Left lung (tissue), 4 donors: ENCODE measurements at regions not wholly inside any gene's neighbourhood (a gene's known extent, or its start where the extent isn't known, plus 50 kb on each side); places are given as distances from the start of the nearest gene placed in this dataset.

ENCODE experiments used
- ATAC-seq: fragments of 200-7000 bp; cut with Tn5 transposase; one replicate; pipeline ENCODE4 v1.9.1; 2020; ENCODE audit warnings: moderate library complexity
- DNase-seq, 4 donors: peaks; one replicate each; pipeline ENCODE4 v3.0.0-alpha.2; 2013 to 2020
- H3K27ac ChIP-seq, 2 donors: fragments of 200-600 bp; sonication (generic) in 1 of 2; one replicate each; pipeline versions ENCODE4 v1.5.0 to v1.8.0; 2020 to 2021
- H3K27me3 ChIP-seq, 2 donors: fragments of 200-600 bp; sonication (generic) in 1 of 2; one replicate each; pipeline versions ENCODE4 v1.5.0 to v1.8.0; 2020 to 2021
- H3K36me3 ChIP-seq, 2 donors: fragments of 200-600 bp; sonication (generic) in 1 of 2; one replicate each; pipeline versions ENCODE4 v1.5.0 to v1.8.0; 2020 to 2021
- H3K4me1 ChIP-seq, 2 donors: fragments of 200-600 bp; one replicate each; pipeline ENCODE4 v1.8.0; 2021
- H3K4me3 ChIP-seq, 2 donors: fragments of 200-600 bp; sonication (generic) in 1 of 2; one replicate each; pipeline versions ENCODE4 v1.5.0 to v1.8.0; 2020 to 2021; ENCODE audit warnings: mild to moderate bottlenecking in 1 of 2
- H3K9me3 ChIP-seq, 2 donors: fragments of 200-600 bp; sonication (generic) in 1 of 2; one replicate each; pipeline versions ENCODE4 v1.5.0 to v1.8.0; 2020 to 2021
- CTCF ChIP-seq, 2 donors: fragments of 200-600 bp; sonication (generic) in 1 of 2; IDR thresholded peaks; one replicate each; pipeline versions ENCODE4 v1.5.0 to v1.8.0; 2021; ENCODE audit warnings: antibody characterized with exemption in 2 of 2
- intact Hi-C, 2 donors: fragments of 100-400 bp; cut with DNase I; formaldehyde crosslinking; loops; one replicate each; pipeline versions ENCODE4 v1.11.2 to v1.14.2; 2022
- donor health status: DM: no; HTN: yes; CAD: no.
- donor health status: DM: no; HTN: no; CAD: no.

- Histone ChIP-seq H3K27ac (no peak overlapping the region), H3K4me3 (no peak overlapping the region), H3K27me3 (no peaks in the 10 kb centered on the region), H3K4me1 (peaks cover 0 to 14% of the 10 kb centered on the region in 2 donors), H3K9me3 (peaks cover 0 to 25% of the 10 kb centered on the region in 2 donors), H3K36me3 (no peaks in the 10 kb centered on the region)
- intact Hi-C loops, result no loop called here
- DNase-seq (no peak), ATAC-seq (no peak)
- TF ChIP-seq CTCF (IDR thresholded peaks at IDR 0.05), result no peak
These were observed 117.2 kb upstream of the SSTR1 start for GRCh38 chr14:38090506-38090905.

GRCh38 chr14:38098074-38098836, 109.4 kb upstream of the SSTR1 start:
- intact Hi-C loops, result no loop called here
- Histone ChIP-seq H3K27me3 (no peaks in the 10 kb centered on the region), H3K9me3 (peaks cover 0 to 29% of the 10 kb centered on the region in 2 donors), H3K36me3 (no peaks in the 10 kb centered on the region), H3K4me3 (no peak overlapping the region), H3K27ac (no peak overlapping the region), H3K4me1 (no peaks in the 10 kb centered on the region)
- TF ChIP-seq CTCF (IDR thresholded peaks at IDR 0.05), result no peak
- ATAC-seq (no peak), DNase-seq (no peak)

GRCh38 chr14:38101679-38102078, 106.0 kb upstream of the SSTR1 start:
- H3K4me1 ChIP-seq, result no peaks in the 10 kb centered on the region

GRCh38 chr14:38103542-38104225, 104.0 kb upstream of the SSTR1 start:
- H3K27ac ChIP-seq, result no peak overlapping the region
- DNase-seq, result no peak
- H3K36me3 ChIP-seq, result no peaks in the 10 kb centered on the region
- peaks cover 0 to 15% of the 10 kb centered on the region in 2 donors for H3K9me3 ChIP-seq
- H3K27me3 ChIP-seq, result no peaks in the 10 kb centered on the region
- no peaks in the 10 kb centered on the region for H3K4me1 ChIP-seq
- no peak overlapping the region for H3K4me3 ChIP-seq
- TF ChIP-seq CTCF (IDR thresholded peaks at IDR 0.05), result no peak
- intact Hi-C loops, result no loop called here
- no peak for ATAC-seq

More at GRCh38 chr14:38101679-38102078, 106.0 kb upstream of the SSTR1 start:
- Histone ChIP-seq H3K27ac (no peak overlapping the region), H3K27me3 (no peaks in the 10 kb centered on the region), H3K9me3 (peaks cover 0 to 14% of the 10 kb centered on the region in 2 donors), H3K4me3 (no peak overlapping the region), H3K36me3 (no peaks in the 10 kb centered on the region)
- no peak for DNase-seq
- no peak for TF ChIP-seq CTCF (IDR thresholded peaks at IDR 0.05)
- no peak for ATAC-seq
- intact Hi-C loops, result no loop called here

- TF ChIP-seq CTCF (IDR thresholded peaks at IDR 0.05), result no peak
- Histone ChIP-seq H3K27me3 (no peaks in the 10 kb centered on the region), H3K9me3 (peaks cover 0 to 15% of the 10 kb centered on the region in 2 donors), H3K27ac (no peak overlapping the region), H3K36me3 (no peaks in the 10 kb centered on the region), H3K4me1 (no peaks in the 10 kb centered on the region), H3K4me3 (no peak overlapping the region)
- ATAC-seq (no peak), DNase-seq (no peak)
- intact Hi-C loops, result no loop called here
These were observed 102.5 kb upstream of the SSTR1 start for GRCh38 chr14:38105106-38105702.
